ENCODE measurements at regions not wholly inside any gene's neighbourhood (a gene's known extent, or its start where the extent isn't known, plus 50 kb on each side); places are given as distances from the start of the nearest gene placed in this dataset.
A peak's percentile ranks its signal among the peaks of the same experiment; 100 is the strongest.

GRCh38 chr1:112165375-112165774, 175.9 kb upstream of the KCND3 start:
- DNase-seq (ENCODE audit: low read depth, low spot score) = no peak
- Histone ChIP-seq H3K4me1 (ENCODE audit: insufficient read depth, insufficient read length) (no peaks in the 10 kb centered on the region), H3K36me3 (ENCODE audit: insufficient read depth, insufficient read length, low read length) (no peaks in the 10 kb centered on the region), H3K27me3 (ENCODE audit: insufficient read depth, insufficient read length) (no peaks in the 10 kb centered on the region), H3K9ac (ENCODE audit: insufficient read length, low read depth) (no peak overlapping the region), H3K4me3 (ENCODE audit: insufficient read length, low read depth) (no peak overlapping the region), H3K9me3 (ENCODE audit: insufficient read depth, low read length) (peaks cover 11% of the 10 kb centered on the region; the same call in 1 of the 2 replicates)
- TF ChIP-seq SUZ12 (IDR thresholded peaks at IDR 0.05; ENCODE audit: extremely low read depth, insufficient read depth, insufficient read length) (no peak), YY1 (IDR thresholded peaks at IDR 0.05; ENCODE audit: insufficient read depth, insufficient read length) (no peak), ZNF274 (IDR thresholded peaks at IDR 0.05; ENCODE audit: low read depth, low read length) (no peak)

GRCh38 chr1:112169517-112169916, 180.0 kb upstream of the KCND3 start:
- H3K36me3 ChIP-seq (ENCODE audit: insufficient read depth, insufficient read length, low read length) = no peaks in the 10 kb centered on the region
- no peak overlapping the region for H3K9ac ChIP-seq (ENCODE audit: insufficient read length, low read depth)
- no peaks in the 10 kb centered on the region for H3K4me1 ChIP-seq (ENCODE audit: insufficient read depth, insufficient read length)
- H3K4me3 ChIP-seq (ENCODE audit: insufficient read length, low read depth) = no peak overlapping the region
- H3K9me3 ChIP-seq (ENCODE audit: insufficient read depth, low read length) = no peaks in the 10 kb centered on the region
- TF ChIP-seq YY1 (IDR thresholded peaks at IDR 0.05; ENCODE audit: insufficient read depth, insufficient read length) = no peak
- TF ChIP-seq ZNF274 (IDR thresholded peaks at IDR 0.05; ENCODE audit: low read depth, low read length) = no peak
- no peak for TF ChIP-seq SUZ12 (IDR thresholded peaks at IDR 0.05; ENCODE audit: extremely low read depth, insufficient read depth, insufficient read length)
- H3K27me3 ChIP-seq (ENCODE audit: insufficient read depth, insufficient read length) = no peaks in the 10 kb centered on the region
- DNase-seq (ENCODE audit: low read depth, low spot score) = no peak

GRCh38 chr1:112172294-112172882, 182.9 kb upstream of the KCND3 start:
- Histone ChIP-seq H3K9ac (ENCODE audit: insufficient read length, low read depth) (no peak overlapping the region), H3K27me3 (ENCODE audit: insufficient read depth, insufficient read length) (no peaks in the 10 kb centered on the region), H3K4me3 (ENCODE audit: insufficient read length, low read depth) (no peak overlapping the region), H3K9me3 (ENCODE audit: insufficient read depth, low read length) (no peaks in the 10 kb centered on the region), H3K36me3 (ENCODE audit: insufficient read depth, insufficient read length, low read length) (no peaks in the 10 kb centered on the region), H3K4me1 (ENCODE audit: insufficient read depth, insufficient read length) (no peaks in the 10 kb centered on the region)
- TF ChIP-seq ZNF274 (IDR thresholded peaks at IDR 0.05; ENCODE audit: low read depth, low read length) (no peak), YY1 (IDR thresholded peaks at IDR 0.05; ENCODE audit: insufficient read depth, insufficient read length) (no peak), SUZ12 (IDR thresholded peaks at IDR 0.05; ENCODE audit: extremely low read depth, insufficient read depth, insufficient read length) (no peak)
- DNase-seq (ENCODE audit: low read depth, low spot score) = peak; percentile 54

GRCh38 chr1:112177314-112177713, 187.8 kb upstream of the KCND3 start:
- H3K9me3 ChIP-seq (ENCODE audit: insufficient read depth, low read length) = no peaks in the 10 kb centered on the region
- H3K4me3 ChIP-seq (ENCODE audit: insufficient read length, low read depth) = no peak overlapping the region
- TF ChIP-seq YY1 (IDR thresholded peaks at IDR 0.05; ENCODE audit: insufficient read depth, insufficient read length) (no peak), ZNF274 (IDR thresholded peaks at IDR 0.05; ENCODE audit: low read depth, low read length) (no peak), SUZ12 (IDR thresholded peaks at IDR 0.05; ENCODE audit: extremely low read depth, insufficient read depth, insufficient read length) (no peak)

GRCh38 chr1:112188611-112189010, 199.1 kb upstream of the KCND3 start:
- no peaks in the 10 kb centered on the region for H3K36me3 ChIP-seq (ENCODE audit: insufficient read depth, insufficient read length, low read length)
- DNase-seq (ENCODE audit: low read depth, low spot score) = no peak
- H3K9ac ChIP-seq (ENCODE audit: insufficient read length, low read depth) = no peak overlapping the region
- H3K9me3 ChIP-seq (ENCODE audit: insufficient read depth, low read length) = no peaks in the 10 kb centered on the region
- no peaks in the 10 kb centered on the region for H3K27me3 ChIP-seq (ENCODE audit: insufficient read depth, insufficient read length)
- TF ChIP-seq ZNF274 (IDR thresholded peaks at IDR 0.05; ENCODE audit: low read depth, low read length) (no peak), SUZ12 (IDR thresholded peaks at IDR 0.05; ENCODE audit: extremely low read depth, insufficient read depth, insufficient read length) (no peak), YY1 (IDR thresholded peaks at IDR 0.05; ENCODE audit: insufficient read depth, insufficient read length) (no peak)
- no peak overlapping the region for H3K4me3 ChIP-seq (ENCODE audit: insufficient read length, low read depth)
- H3K4me1 ChIP-seq (ENCODE audit: insufficient read depth, insufficient read length) = no peaks in the 10 kb centered on the region

More at GRCh38 chr1:112177314-112177713, 187.8 kb upstream of the KCND3 start:
- Histone ChIP-seq H3K9ac (ENCODE audit: insufficient read length, low read depth) (no peak overlapping the region), H3K27me3 (ENCODE audit: insufficient read depth, insufficient read length) (no peaks in the 10 kb centered on the region), H3K36me3 (ENCODE audit: insufficient read depth, insufficient read length, low read length) (no peaks in the 10 kb centered on the region), H3K4me1 (ENCODE audit: insufficient read depth, insufficient read length) (no peaks in the 10 kb centered on the region)
- no peak for DNase-seq (ENCODE audit: low read depth, low spot score)

- H3K9me3 ChIP-seq (ENCODE audit: insufficient read depth, low read length) = no peaks in the 10 kb centered on the region
- no peak overlapping the region for H3K9ac ChIP-seq (ENCODE audit: insufficient read length, low read depth)
- no peak overlapping the region for H3K4me3 ChIP-seq (ENCODE audit: insufficient read length, low read depth)
- H3K36me3 ChIP-seq (ENCODE audit: insufficient read depth, insufficient read length, low read length) = no peaks in the 10 kb centered on the region
- H3K4me1 ChIP-seq (ENCODE audit: insufficient read depth, insufficient read length) = no peaks in the 10 kb centered on the region
- no peak for DNase-seq (ENCODE audit: low read depth, low spot score)
- no peak for TF ChIP-seq YY1 (IDR thresholded peaks at IDR 0.05; ENCODE audit: insufficient read depth, insufficient read length)
- no peaks in the 10 kb centered on the region for H3K27me3 ChIP-seq (ENCODE audit: insufficient read depth, insufficient read length)
Measured at GRCh38 chr1:112196008-112196588, 199.9 kb upstream of the CTTNBP2NL start.

GRCh38 chr1:112196731-112197130, 199.3 kb upstream of the CTTNBP2NL start:
- DNase-seq (ENCODE audit: low read depth, low spot score) = no peak

More at GRCh38 chr1:112196731-112197130, 199.3 kb upstream of the CTTNBP2NL start:
- Histone ChIP-seq H3K27me3 (ENCODE audit: insufficient read depth, insufficient read length) (no peaks in the 10 kb centered on the region), H3K9me3 (ENCODE audit: insufficient read depth, low read length) (no peaks in the 10 kb centered on the region), H3K4me1 (ENCODE audit: insufficient read depth, insufficient read length) (no peaks in the 10 kb centered on the region), H3K36me3 (ENCODE audit: insufficient read depth, insufficient read length, low read length) (no peaks in the 10 kb centered on the region), H3K9ac (ENCODE audit: insufficient read length, low read depth) (no peak overlapping the region), H3K4me3 (ENCODE audit: insufficient read length, low read depth) (no peak overlapping the region)
- TF ChIP-seq YY1 (IDR thresholded peaks at IDR 0.05; ENCODE audit: insufficient read depth, insufficient read length) (no peak), SUZ12 (IDR thresholded peaks at IDR 0.05; ENCODE audit: extremely low read depth, insufficient read depth, insufficient read length) (no peak), ZNF274 (IDR thresholded peaks at IDR 0.05; ENCODE audit: low read depth, low read length) (no peak)
